Peyer's patch (tissue), 4 donors: ENCODE measurements at regions not wholly inside any gene's neighbourhood (a gene's known extent, or its start where the extent isn't known, plus 50 kb on each side); places are given as distances from the start of the nearest gene placed in this dataset.

ENCODE experiments used
- POLR2A ChIP-seq, 2 donors: fragments of 450-650 bp; IDR thresholded peaks; one replicate each; pipeline ENCODE4 v1.5.1; 2017; ENCODE audit warnings: antibody characterized with exemption in 2 of 2, mild to moderate bottlenecking in 2 of 2, moderate library complexity in 2 of 2
- TF ChIP-seq, protein P1 (sequence below), 6 experiments: fragments of 450-650 bp in 4 of 6; fragments of 200-600 bp in 2 of 6; sonication (generic) in 1 of 6; IDR thresholded peaks; one replicate each; pipeline ENCODE4 v1.5.1; 2017 to 2019; ENCODE audit warnings: antibody characterized with exemption in 6 of 6, mild to moderate bottlenecking in 3 of 6, moderate library complexity in 1 of 6

DNA sequence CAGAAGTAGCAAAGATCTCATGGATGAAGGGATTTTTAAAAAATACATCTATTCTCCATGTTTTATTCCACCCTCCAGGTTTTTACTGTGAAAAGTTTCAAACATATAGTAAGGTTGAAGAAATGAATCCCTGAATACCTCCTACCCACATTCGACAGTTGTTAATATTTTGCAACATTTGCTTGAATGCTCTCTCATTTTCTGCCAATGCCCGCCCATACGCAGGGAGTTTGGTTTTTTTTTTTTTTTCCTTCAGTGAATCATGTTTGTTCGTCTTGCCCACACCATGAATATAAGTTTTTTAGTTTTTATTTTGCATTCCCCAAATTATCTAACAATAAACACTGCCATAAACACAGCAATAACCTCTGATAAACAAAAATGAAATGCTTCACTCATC, 82.9 kb downstream of the MAP1LC3B2 start:
- TF ChIP-seq, protein P1, sequence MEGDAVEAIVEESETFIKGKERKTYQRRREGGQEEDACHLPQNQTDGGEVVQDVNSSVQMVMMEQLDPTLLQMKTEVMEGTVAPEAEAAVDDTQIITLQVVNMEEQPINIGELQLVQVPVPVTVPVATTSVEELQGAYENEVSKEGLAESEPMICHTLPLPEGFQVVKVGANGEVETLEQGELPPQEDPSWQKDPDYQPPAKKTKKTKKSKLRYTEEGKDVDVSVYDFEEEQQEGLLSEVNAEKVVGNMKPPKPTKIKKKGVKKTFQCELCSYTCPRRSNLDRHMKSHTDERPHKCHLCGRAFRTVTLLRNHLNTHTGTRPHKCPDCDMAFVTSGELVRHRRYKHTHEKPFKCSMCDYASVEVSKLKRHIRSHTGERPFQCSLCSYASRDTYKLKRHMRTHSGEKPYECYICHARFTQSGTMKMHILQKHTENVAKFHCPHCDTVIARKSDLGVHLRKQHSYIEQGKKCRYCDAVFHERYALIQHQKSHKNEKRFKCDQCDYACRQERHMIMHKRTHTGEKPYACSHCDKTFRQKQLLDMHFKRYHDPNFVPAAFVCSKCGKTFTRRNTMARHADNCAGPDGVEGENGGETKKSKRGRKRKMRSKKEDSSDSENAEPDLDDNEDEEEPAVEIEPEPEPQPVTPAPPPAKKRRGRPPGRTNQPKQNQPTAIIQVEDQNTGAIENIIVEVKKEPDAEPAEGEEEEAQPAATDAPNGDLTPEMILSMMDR (IDR thresholded peaks at IDR 0.05): no peak
- TF ChIP-seq POLR2A (IDR thresholded peaks at IDR 0.05): no peak
